ENCODE measurements at regions not wholly inside any gene's neighbourhood (a gene's known extent, or its start where the extent isn't known, plus 50 kb on each side); places are given as distances from the start of the nearest gene placed in this dataset.

- no peak overlapping the region for H3K9ac ChIP-seq (replicated peaks; ENCODE audit: extremely low read depth, insufficient read depth, low read length)
- H2AFZ ChIP-seq (ENCODE audit: low read depth, low read length): no peak overlapping the region
- TF ChIP-seq POLR2AphosphoS5 (IDR thresholded peaks at IDR 0.05; ENCODE audit: insufficient read depth, low read depth, low read length) (no peak), MAX (IDR thresholded peaks at IDR 0.05; ENCODE audit: insufficient read depth, insufficient read length) (no peak), FOS (IDR thresholded peaks at IDR 0.05; ENCODE audit: borderline replicate concordance, insufficient read depth, low read length) (no peak), JUN (IDR thresholded peaks at IDR 0.05; ENCODE audit: borderline replicate concordance, insufficient read depth, insufficient read length, low read depth) (no peak), EZH2 (IDR thresholded peaks at IDR 0.05; ENCODE audit: borderline replicate concordance, low read depth, low read length, severe bottlenecking) (no peak), POLR2A (IDR thresholded peaks at IDR 0.05; ENCODE audit: low read depth, low read length) (no peak)
- TF ChIP-seq, protein P1, sequence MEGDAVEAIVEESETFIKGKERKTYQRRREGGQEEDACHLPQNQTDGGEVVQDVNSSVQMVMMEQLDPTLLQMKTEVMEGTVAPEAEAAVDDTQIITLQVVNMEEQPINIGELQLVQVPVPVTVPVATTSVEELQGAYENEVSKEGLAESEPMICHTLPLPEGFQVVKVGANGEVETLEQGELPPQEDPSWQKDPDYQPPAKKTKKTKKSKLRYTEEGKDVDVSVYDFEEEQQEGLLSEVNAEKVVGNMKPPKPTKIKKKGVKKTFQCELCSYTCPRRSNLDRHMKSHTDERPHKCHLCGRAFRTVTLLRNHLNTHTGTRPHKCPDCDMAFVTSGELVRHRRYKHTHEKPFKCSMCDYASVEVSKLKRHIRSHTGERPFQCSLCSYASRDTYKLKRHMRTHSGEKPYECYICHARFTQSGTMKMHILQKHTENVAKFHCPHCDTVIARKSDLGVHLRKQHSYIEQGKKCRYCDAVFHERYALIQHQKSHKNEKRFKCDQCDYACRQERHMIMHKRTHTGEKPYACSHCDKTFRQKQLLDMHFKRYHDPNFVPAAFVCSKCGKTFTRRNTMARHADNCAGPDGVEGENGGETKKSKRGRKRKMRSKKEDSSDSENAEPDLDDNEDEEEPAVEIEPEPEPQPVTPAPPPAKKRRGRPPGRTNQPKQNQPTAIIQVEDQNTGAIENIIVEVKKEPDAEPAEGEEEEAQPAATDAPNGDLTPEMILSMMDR (IDR thresholded peaks at IDR 0.05; ENCODE audit: extremely low read depth in 1 of 2, insufficient read depth in 1 of 2, low read depth in 1 of 2, low read length in 2 of 2): no peak
- H4K20me1 ChIP-seq (replicated peaks; ENCODE audit: control insufficient read depth, extremely low read depth, insufficient read depth, low read length): no peaks in the 10 kb centered on the region
- H3K27ac ChIP-seq (ENCODE audit: insufficient read depth, low read depth, low read length): no peak overlapping the region
- H3K4me3 ChIP-seq (replicated peaks in 1 of 3; ENCODE audit: insufficient read depth in 1 of 3, low read depth in 1 of 3, low read length in 3 of 3): no peak overlapping the region
- H3K79me2 ChIP-seq (ENCODE audit: control insufficient read depth, insufficient read depth, low read length): no peaks in the 10 kb centered on the region
- BruUV-seq (replicated peaks): no TSS peak
- no peak for DNase-seq (ENCODE audit: low read depth, low spot score)
- H3K9me3 ChIP-seq (replicated peaks; ENCODE audit: control insufficient read depth, insufficient read depth, low read length): no peaks in the 10 kb centered on the region
- H3K36me3 ChIP-seq (ENCODE audit: control insufficient read depth in 2 of 2, extremely low read depth in 1 of 2, insufficient read depth in 2 of 2, low read length in 2 of 2): no peaks in the 10 kb centered on the region
- CTCF ChIA-PET: no interaction called here
- H3K4me1 ChIP-seq (ENCODE audit: control insufficient read depth, extremely low read depth, insufficient read depth, low read length): no peaks in the 10 kb centered on the region
- dilution Hi-C loops (cut with MboI; ENCODE audit: extremely low pct_ligation_motif_present, low sequenced_read_pairs) (no loop called here), intact Hi-C loops (cut with micrococcal nuclease) (no loop called here)
- FAIRE-seq: no peak
- no peaks in the 10 kb centered on the region for H3K9me1 ChIP-seq (replicated peaks; ENCODE audit: control insufficient read depth, extremely low read depth, insufficient read depth, low read length)
- H3K4me2 ChIP-seq (ENCODE audit: insufficient read depth, low read length): no peak overlapping the region
- POLR2A ChIA-PET: no interaction called here
- H3K27me3 ChIP-seq (ENCODE audit: control insufficient read depth in 2 of 2, insufficient read depth in 2 of 2, low read length in 2 of 2): peaks cover 0 to 3% of the 10 kb centered on the region in 2 experiments
Measured at GRCh38 chr9:17963498-17963897, 384.6 kb downstream of the SH3GL2 start.
